TTC549 (cell line): ENCODE measurements at regions not wholly inside any gene's neighbourhood (a gene's known extent, or its start where the extent isn't known, plus 50 kb on each side); places are given as distances from the start of the nearest gene placed in this dataset.

Experiments used
- FAIRE-seq: peaks from 2 replicates; lab custom pipeline; 2012; peaks lifted over from hg19 to GRCh38; lab: Jason Lieb, UNC

- FAIRE-seq = no peak
Observed at GRCh38 chr16:85392756-85393673, 220.1 kb upstream of the GSE1 start.

GRCh38 chr16:85393674-85394451 is 219.3 kb upstream of the GSE1 start:
- FAIRE-seq = no peak

GRCh38 chr16:85394456-85395206 is 218.5 kb upstream of the GSE1 start:
- no peak for FAIRE-seq

GRCh38 chr16:85395207-85395912 is 217.8 kb upstream of the GSE1 start:
- FAIRE-seq = no peak

- no peak for FAIRE-seq
Observed at GRCh38 chr16:85395913-85396878, 216.9 kb upstream of the GSE1 start.

GRCh38 chr16:85396879-85397871 is 215.9 kb upstream of the GSE1 start:
- no peak for FAIRE-seq

- no peak for FAIRE-seq
Observed at GRCh38 chr16:85398050-85398451, 215.1 kb upstream of the GSE1 start.

GRCh38 chr16:85398688-85399582 is 214.2 kb upstream of the GSE1 start:
- no peak for FAIRE-seq

GRCh38 chr16:85399583-85400284 is 213.4 kb upstream of the GSE1 start:
- no peak for FAIRE-seq

- FAIRE-seq = no peak
Observed at GRCh38 chr16:85400305-85401205, 212.6 kb upstream of the GSE1 start.

- FAIRE-seq = no peak
Observed at GRCh38 chr16:85401370-85401916, 211.7 kb upstream of the GSE1 start.

GRCh38 chr16:85401917-85402766 is 211.0 kb upstream of the GSE1 start:
- no peak for FAIRE-seq

- FAIRE-seq = no peak
Observed at GRCh38 chr16:85402910-85403692, 210.0 kb upstream of the GSE1 start.

GRCh38 chr16:85403693-85404092 is 209.4 kb upstream of the GSE1 start:
- no peak for FAIRE-seq
